ENCODE measurements at regions not wholly inside any gene's neighbourhood (a gene's known extent, or its start where the extent isn't known, plus 50 kb on each side); places are given as distances from the start of the nearest gene placed in this dataset.

DNA sequence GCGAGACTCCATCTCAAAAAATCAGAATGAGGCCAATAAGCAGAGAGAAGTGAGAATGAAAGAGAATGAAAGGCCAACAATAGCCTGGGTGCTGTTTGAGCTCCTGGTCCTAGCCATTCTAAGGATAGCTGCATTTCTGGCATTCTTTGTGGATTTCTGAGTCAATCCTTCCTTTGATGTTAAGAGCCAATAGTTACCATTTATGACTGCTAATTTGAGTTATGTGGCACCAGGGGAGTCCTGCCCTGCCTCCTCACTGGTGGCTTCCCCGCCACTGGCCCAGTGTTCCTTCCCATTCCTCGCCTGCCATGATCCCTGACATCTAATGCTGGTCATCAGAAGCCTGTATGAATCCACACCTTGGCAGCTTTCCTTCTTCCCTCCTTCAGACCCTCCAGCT lies 991.2 kb downstream of the UQCRFS1 start:
- DNase-seq (ENCODE audit: low spot score): no peak

GRCh38 chr19:28218728-28219127 lies 994.2 kb downstream of the UQCRFS1 start:
- no peak for DNase-seq (ENCODE audit: low spot score)

GRCh38 chr19:28217022-28217421 lies 995.9 kb downstream of the UQCRFS1 start:
- DNase-seq (ENCODE audit: low spot score): no peak

GRCh38 chr19:28213470-28214082 lies 999.4 kb downstream of the UQCRFS1 start:
- DNase-seq (ENCODE audit: low spot score): no peak

GRCh38 chr19:28210886-28211285 lies 1002.1 kb downstream of the UQCRFS1 start:
- no peak for DNase-seq (ENCODE audit: low spot score)

GRCh38 chr19:28208745-28209144 lies 1004.2 kb downstream of the UQCRFS1 start:
- no peak for DNase-seq (ENCODE audit: low spot score)

DNA sequence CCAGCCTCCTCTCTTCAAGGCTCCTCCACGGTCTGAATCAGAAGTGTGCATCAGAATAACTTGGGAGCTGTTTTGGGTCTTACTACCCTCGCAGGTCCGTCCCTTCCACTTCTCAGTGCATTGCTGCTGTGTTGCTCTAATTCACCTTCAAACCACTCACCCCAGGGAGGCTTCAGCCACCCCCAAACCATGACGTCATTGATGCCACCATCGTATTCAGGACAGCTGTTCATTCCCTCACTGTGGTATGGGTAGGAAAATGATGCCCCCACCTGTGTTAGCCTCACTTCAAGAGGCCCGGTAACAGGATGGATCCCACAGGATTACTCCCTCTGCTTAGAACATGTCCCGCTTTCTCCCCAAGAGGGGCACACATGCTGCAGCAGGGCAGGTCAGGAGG lies 1005.7 kb downstream of the UQCRFS1 start:
- DNase-seq (ENCODE audit: low spot score): no peak

DNA sequence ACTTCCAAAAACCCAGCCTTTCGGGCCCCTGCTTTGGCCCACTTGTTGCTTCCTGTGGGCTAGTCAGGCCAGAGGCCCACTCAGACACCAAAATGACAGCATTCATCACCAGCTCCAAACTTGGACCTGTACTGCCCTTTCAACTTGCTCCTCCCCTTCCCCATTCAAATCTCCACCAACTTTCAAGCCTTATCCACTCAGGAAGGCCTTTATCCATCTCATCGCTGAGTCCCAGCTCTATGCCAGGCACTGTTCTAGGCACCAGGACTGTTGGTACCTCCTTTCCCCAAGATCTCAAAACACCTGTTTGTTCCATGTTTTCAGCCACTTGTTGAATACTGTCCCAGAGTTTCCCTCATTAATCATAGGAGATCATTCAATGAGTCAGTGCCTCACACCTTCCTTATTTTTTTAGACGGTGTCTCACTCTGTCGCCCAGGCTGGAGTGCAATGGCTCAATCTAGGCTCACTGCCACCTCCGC lies 1011.4 kb downstream of the UQCRFS1 start:
- DNase-seq (ENCODE audit: low spot score): no peak

GRCh38 chr19:28199323-28199722 lies 1013.6 kb downstream of the UQCRFS1 start:
- no peak for DNase-seq (ENCODE audit: low spot score)

DNA sequence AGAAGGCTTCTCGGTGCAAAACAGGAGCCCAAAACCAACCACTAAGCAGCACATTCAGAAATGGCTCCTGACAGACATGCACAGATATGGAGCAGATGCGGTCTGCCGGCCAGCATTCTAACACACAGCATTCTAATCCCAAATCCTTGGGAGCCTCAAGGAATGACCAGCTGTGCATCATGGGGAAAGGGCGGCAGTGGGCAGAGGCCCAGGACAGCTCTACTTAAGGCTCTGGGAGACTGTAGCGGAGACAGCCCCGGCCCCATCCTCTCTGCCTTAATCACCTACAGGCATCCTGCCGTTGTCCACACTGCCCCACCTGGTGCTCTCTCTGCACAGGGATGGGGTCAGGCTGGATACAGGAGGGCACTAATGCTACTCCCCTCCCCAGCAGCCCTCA lies 1016.0 kb downstream of the UQCRFS1 start:
- DNase-seq (ENCODE audit: low spot score): no peak

- DNase-seq (ENCODE audit: low spot score): no peak
Measured at GRCh38 chr19:28196101-28196500, 1016.9 kb downstream of the UQCRFS1 start.

- no peak for DNase-seq (ENCODE audit: low spot score)
Measured at GRCh38 chr19:28185646-28186045, 1027.3 kb downstream of the UQCRFS1 start.

DNA sequence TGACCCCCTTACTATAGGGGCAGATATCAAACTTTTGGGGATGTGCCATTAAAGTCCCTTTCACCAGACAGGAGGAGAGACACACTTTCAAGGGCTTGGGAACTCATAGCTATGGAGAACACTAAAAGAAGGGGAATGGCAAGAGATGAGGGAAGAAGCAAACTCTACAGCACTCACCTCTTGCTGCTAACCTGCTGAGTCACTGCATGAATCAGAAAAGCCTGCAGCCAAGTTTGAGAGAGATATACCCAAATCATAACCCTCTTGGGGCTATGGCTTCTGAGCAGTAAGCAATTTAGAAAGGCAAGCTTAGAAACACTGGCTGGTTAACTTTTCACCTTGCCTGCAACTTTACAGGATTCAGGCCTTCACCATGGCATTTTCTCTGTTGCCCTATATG lies 1028.0 kb downstream of the UQCRFS1 start:
- no peak for DNase-seq (ENCODE audit: low spot score)

GRCh38 chr19:28176193-28176592 lies 1036.8 kb downstream of the UQCRFS1 start:
- DNase-seq (ENCODE audit: low spot score): no peak

- no peak for DNase-seq (ENCODE audit: low spot score)
Measured at GRCh38 chr19:28171983-28172382, 1041.0 kb downstream of the UQCRFS1 start.

DNA sequence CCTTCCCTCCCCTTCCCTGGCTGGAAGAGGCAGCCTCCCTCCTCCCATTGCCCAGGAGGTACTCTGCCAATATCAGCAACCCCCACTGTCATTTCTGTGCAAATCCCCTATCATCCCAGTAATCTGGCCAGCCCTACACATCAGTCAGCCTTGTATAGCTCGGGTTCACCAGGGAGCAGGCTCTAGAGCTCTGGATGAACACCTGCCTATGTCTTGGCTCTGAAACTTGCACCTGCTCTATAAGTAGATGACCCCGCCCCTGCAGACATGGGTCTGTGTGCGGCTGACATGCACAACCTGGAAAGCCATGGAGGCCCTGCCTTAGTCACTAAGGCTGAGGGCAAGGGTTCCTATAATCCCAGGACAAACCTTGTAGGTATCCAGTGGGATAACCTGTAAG lies 1042.9 kb downstream of the UQCRFS1 start:
- no peak for DNase-seq (ENCODE audit: low spot score)

- no peak for DNase-seq (ENCODE audit: low spot score)
Measured at GRCh38 chr19:28169168-28169887, 1043.6 kb downstream of the UQCRFS1 start.

DNA sequence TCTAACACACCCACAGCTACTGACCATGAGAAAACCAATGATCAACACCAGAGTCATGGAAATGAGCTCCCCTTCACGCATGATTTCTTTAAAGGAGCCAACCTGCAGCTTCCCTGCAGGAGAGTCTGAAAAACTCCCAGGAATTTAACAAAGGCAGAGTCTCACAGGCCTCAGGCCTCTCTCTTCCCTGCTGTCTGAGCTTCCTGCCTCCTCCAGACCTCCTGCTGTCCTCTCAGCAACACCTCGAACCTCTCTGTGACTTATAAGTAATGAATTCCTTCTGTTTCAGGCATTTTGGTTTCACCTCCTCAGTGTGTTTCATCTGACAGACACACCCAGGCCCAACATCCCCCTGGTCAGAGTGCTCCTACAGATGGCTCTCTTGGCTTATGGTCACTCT lies 1044.4 kb downstream of the UQCRFS1 start:
- no peak for DNase-seq (ENCODE audit: low spot score)

DNA sequence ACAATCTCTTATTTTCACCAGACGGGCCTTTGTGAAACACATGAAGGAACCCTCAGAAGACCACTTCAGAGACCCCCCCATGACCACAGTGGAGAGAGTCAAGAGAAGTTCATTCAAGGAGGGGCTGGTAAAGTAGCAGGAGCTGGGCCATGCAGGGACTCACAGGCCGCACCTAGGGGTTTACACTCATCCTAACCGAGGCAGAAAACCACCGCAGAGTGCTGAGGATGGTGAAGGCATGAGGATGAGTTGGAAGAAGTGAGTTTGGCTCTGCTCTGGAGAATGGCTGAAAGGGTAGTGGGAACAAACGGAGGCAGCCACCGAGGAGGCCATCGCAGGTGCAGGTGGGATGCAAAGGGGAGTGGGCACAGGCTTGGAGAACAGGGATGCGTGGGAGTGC lies 1046.9 kb downstream of the UQCRFS1 start:
- no peak for DNase-seq (ENCODE audit: low spot score)

GRCh38 chr19:28164214-28164613 lies 1048.7 kb downstream of the UQCRFS1 start:
- no peak for DNase-seq (ENCODE audit: low spot score)

GRCh38 chr19:28159065-28159464 lies 1053.9 kb downstream of the UQCRFS1 start:
- no peak for DNase-seq (ENCODE audit: low spot score)

- DNase-seq (ENCODE audit: low spot score): no peak
Measured at GRCh38 chr19:28155265-28155664, 1057.7 kb downstream of the UQCRFS1 start.

DNA sequence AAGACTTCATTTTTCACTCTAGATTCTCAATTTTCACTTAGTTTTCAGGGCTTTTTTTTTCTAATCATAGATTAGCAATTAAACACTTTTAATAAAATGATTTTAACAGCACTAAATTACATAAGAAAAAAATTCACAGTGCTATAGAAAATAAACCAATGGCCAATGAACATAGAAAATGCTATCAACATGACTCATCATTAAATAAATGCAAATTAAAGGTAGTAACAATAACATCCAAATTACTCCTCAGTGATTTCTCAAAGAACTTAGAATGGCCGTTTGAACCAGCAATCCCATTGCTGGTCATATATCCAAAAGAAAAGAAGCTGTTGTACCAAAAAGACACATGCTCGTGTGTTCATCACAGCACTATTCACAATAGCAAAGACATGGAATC lies 1058.9 kb downstream of the UQCRFS1 start:
- DNase-seq (ENCODE audit: low spot score): no peak

DNA sequence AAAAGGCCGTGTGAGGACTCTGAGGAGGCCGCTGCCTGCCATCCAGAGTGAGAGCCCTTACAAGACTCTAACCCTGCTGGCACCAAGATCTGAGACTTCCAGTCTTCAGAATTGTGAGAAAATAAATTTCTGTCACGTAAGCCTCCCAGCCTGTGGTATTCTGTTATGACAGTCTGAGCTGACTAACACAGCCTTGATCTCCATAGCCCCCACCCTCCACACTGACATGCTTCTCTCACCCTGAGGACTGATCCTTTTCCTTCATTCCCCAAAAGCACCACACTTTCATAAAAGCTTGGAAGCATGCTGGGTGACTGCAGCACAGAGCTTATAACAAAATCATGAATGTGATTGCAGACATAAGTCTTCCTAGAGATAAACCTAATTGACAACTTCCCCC lies 1059.8 kb downstream of the UQCRFS1 start:
- DNase-seq (ENCODE audit: low spot score): no peak
